DOHH2 (cell line): ENCODE measurements at regions not wholly inside any gene's neighbourhood (a gene's known extent, or its start where the extent isn't known, plus 50 kb on each side); places are given as distances from the start of the nearest gene placed in this dataset.

ENCODE experiments used
- EZH2phosphoT487 ChIP-seq: fragments of 200-600 bp; sonication (generic); IDR thresholded peaks from 2 replicates; pipeline ENCODE4 v1.6.1; 2017; ENCODE audit warnings: borderline replicate concordance, mild to moderate bottlenecking, antibody characterized with exemption, low read length, moderate library complexity, mixed read lengths
- TF ChIP-seq, protein P1 (sequence below): fragments of 200-600 bp; sonication (generic); IDR thresholded peaks from one replicate; pipeline ENCODE4 v1.5.1; 2014; ENCODE audit warnings: antibody characterized with exemption, mild to moderate bottlenecking, low read depth, low read length; ENCODE audit not compliant: poor library complexity, severe bottlenecking

DNA sequence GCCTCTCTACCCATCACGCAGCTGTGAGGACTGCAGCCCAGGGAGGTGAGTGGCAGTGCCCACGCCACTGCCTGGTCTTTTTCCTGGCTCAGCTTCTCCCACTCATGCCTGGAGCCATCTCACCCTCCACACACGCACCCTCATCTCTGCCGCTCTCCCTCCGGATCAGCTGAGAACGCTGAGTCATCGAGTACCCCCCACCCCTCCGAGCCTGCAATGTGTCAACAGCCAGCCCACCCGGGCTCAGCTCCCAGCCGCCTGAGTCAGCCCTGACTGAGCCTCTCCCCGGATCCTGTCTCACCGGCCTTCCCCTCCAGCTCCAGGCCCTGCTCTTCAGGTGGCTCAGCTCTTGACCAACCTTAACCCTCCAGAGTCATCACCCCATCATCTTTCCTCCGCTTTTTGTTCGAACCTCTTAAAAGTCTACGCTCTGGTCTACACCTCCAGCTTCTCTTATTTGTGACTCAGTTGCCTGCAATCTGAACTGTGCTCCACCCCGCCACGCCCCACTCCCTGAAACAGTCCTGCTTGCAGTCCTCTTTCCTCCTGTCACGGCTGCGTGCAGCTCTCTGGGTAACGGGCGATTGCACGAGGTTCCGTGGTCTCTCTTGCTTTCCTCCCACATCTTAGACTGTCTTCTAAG is 94.4 kb upstream of the ASAP2 start:
- TF ChIP-seq, protein P1, sequence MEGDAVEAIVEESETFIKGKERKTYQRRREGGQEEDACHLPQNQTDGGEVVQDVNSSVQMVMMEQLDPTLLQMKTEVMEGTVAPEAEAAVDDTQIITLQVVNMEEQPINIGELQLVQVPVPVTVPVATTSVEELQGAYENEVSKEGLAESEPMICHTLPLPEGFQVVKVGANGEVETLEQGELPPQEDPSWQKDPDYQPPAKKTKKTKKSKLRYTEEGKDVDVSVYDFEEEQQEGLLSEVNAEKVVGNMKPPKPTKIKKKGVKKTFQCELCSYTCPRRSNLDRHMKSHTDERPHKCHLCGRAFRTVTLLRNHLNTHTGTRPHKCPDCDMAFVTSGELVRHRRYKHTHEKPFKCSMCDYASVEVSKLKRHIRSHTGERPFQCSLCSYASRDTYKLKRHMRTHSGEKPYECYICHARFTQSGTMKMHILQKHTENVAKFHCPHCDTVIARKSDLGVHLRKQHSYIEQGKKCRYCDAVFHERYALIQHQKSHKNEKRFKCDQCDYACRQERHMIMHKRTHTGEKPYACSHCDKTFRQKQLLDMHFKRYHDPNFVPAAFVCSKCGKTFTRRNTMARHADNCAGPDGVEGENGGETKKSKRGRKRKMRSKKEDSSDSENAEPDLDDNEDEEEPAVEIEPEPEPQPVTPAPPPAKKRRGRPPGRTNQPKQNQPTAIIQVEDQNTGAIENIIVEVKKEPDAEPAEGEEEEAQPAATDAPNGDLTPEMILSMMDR = no peak
- no peak for TF ChIP-seq EZH2phosphoT487
